ENCODE measurements at regions not wholly inside any gene's neighbourhood (a gene's known extent, or its start where the extent isn't known, plus 50 kb on each side); places are given as distances from the start of the nearest gene placed in this dataset.

DNA sequence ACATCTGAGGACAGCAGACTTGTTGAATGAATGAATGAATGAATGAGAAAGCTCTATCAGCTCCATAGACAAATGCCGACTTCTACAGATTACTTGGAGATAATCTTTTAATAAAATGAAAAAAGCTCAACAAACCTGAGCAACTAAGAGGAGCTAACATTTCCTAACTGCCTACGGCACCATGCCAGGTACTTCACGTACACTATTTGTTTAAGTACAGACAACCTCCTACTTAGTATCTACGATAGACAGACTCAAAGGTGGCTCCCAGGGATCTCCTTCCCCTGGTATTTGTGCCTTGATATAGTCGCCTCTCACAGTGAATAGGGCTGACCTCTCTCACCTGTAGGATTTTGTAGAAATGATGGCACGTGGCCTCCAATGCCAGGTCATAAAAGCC, 412.2 kb upstream of the FAT1 start:
- TF ChIP-seq CREB1 (IDR thresholded peaks at IDR 0.05; ENCODE audit: low read depth) = no peak
- TF ChIP-seq, protein P1, sequence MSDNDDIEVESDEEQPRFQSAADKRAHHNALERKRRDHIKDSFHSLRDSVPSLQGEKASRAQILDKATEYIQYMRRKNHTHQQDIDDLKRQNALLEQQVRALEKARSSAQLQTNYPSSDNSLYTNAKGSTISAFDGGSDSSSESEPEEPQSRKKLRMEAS (IDR thresholded peaks at IDR 0.05) = no peak
- TF ChIP-seq, protein P2, sequence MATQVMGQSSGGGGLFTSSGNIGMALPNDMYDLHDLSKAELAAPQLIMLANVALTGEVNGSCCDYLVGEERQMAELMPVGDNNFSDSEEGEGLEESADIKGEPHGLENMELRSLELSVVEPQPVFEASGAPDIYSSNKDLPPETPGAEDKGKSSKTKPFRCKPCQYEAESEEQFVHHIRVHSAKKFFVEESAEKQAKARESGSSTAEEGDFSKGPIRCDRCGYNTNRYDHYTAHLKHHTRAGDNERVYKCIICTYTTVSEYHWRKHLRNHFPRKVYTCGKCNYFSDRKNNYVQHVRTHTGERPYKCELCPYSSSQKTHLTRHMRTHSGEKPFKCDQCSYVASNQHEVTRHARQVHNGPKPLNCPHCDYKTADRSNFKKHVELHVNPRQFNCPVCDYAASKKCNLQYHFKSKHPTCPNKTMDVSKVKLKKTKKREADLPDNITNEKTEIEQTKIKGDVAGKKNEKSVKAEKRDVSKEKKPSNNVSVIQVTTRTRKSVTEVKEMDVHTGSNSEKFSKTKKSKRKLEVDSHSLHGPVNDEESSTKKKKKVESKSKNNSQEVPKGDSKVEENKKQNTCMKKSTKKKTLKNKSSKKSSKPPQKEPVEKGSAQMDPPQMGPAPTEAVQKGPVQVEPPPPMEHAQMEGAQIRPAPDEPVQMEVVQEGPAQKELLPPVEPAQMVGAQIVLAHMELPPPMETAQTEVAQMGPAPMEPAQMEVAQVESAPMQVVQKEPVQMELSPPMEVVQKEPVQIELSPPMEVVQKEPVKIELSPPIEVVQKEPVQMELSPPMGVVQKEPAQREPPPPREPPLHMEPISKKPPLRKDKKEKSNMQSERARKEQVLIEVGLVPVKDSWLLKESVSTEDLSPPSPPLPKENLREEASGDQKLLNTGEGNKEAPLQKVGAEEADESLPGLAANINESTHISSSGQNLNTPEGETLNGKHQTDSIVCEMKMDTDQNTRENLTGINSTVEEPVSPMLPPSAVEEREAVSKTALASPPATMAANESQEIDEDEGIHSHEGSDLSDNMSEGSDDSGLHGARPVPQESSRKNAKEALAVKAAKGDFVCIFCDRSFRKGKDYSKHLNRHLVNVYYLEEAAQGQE (IDR thresholded peaks at IDR 0.05; ENCODE audit: low read depth) = no peak
- no peak for TF ChIP-seq TAF1 (IDR thresholded peaks at IDR 0.05; ENCODE audit: low read depth)
- TF ChIP-seq, protein P3, sequence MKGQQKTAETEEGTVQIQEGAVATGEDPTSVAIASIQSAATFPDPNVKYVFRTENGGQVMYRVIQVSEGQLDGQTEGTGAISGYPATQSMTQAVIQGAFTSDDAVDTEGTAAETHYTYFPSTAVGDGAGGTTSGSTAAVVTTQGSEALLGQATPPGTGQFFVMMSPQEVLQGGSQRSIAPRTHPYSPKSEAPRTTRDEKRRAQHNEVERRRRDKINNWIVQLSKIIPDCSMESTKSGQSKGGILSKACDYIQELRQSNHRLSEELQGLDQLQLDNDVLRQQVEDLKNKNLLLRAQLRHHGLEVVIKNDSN (IDR thresholded peaks at IDR 0.05) = no peak
- TF ChIP-seq NFIC (IDR thresholded peaks at IDR 0.05) = no peak
- TF ChIP-seq RAD21 (IDR thresholded peaks at IDR 0.05; ENCODE audit: low read depth) = no peak
- TF ChIP-seq TEAD4 (IDR thresholded peaks at IDR 0.05) = no peak
- no peak for TF ChIP-seq CEBPB (IDR thresholded peaks at IDR 0.05)
- no peak for TF ChIP-seq EP300 (IDR thresholded peaks at IDR 0.05; ENCODE audit: borderline replicate concordance)
- no peak for TF ChIP-seq ZBTB7A (IDR thresholded peaks at IDR 0.05; ENCODE audit: low read depth)
- TF ChIP-seq FOXM1 (IDR thresholded peaks at IDR 0.05; ENCODE audit: borderline replicate concordance, low read depth) = no peak
- no peak for TF ChIP-seq EGR1 (IDR thresholded peaks at IDR 0.05)
- TF ChIP-seq YY1 (IDR thresholded peaks at IDR 0.05; ENCODE audit: low read depth) = no peak
- TF ChIP-seq TCF12 (IDR thresholded peaks at IDR 0.05; ENCODE audit: low read depth) = no peak

DNA sequence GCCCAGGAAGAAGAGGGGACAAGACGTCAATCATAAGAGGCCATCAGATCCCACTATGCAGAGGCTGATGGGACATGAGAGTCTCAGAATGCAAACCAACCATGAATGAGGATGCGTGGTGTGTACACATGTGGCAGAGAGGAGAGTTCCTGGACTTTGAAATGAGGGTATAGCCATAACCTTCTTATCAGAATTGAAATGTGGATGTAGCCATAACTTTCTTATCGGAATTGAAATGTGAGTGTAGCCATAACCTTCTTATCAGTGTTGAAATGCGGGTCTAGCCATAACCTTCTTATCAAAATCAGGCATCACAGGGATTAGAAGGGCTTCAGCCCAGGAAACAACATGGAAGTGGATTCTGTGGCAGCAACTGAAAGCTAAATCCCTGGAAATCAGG, 415.5 kb upstream of the FAT1 start:
- TF ChIP-seq ZBTB7A (IDR thresholded peaks at IDR 0.05; ENCODE audit: low read depth) = no peak
- TF ChIP-seq, protein P3 (IDR thresholded peaks at IDR 0.05) = no peak
- TF ChIP-seq TCF12 (IDR thresholded peaks at IDR 0.05; ENCODE audit: low read depth) = no peak
- TF ChIP-seq RAD21 (IDR thresholded peaks at IDR 0.05; ENCODE audit: low read depth) = no peak

DNA sequence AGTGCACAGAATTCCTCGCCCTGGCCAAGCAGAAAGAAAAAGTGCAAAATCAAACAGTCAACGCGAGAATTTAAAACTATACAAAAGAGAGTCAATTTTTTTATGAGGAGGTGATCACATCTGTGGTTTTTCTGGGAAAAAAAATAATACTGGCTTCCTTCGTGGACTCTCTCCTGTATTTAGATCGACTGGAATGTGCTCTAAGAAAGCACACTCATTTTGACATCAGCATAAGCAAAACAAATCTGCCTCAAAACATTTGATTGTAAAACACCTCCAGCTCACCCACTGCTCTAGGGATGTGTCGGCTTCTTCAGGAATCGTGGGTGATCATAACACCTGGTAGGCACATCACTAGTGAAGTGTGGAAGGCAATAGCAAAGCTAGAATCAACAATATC, 417.4 kb upstream of the FAT1 start:
- TF ChIP-seq, protein P3 (IDR thresholded peaks at IDR 0.05) = no peak
- no peak for TF ChIP-seq NFIC (IDR thresholded peaks at IDR 0.05)
- no peak for TF ChIP-seq TCF12 (IDR thresholded peaks at IDR 0.05; ENCODE audit: low read depth)
- no peak for TF ChIP-seq EP300 (IDR thresholded peaks at IDR 0.05; ENCODE audit: borderline replicate concordance)
- TF ChIP-seq CEBPB (IDR thresholded peaks at IDR 0.05) = no peak
- TF ChIP-seq RAD21 (IDR thresholded peaks at IDR 0.05; ENCODE audit: low read depth) = no peak
- TF ChIP-seq, protein P1 (IDR thresholded peaks at IDR 0.05) = no peak
- TF ChIP-seq TAF1 (IDR thresholded peaks at IDR 0.05; ENCODE audit: low read depth) = no peak
- no peak for TF ChIP-seq YY1 (IDR thresholded peaks at IDR 0.05; ENCODE audit: low read depth)
- TF ChIP-seq FOXM1 (IDR thresholded peaks at IDR 0.05; ENCODE audit: borderline replicate concordance, low read depth) = no peak
- no peak for TF ChIP-seq CREB1 (IDR thresholded peaks at IDR 0.05; ENCODE audit: low read depth)
- TF ChIP-seq ZBTB7A (IDR thresholded peaks at IDR 0.05; ENCODE audit: low read depth) = no peak

DNA sequence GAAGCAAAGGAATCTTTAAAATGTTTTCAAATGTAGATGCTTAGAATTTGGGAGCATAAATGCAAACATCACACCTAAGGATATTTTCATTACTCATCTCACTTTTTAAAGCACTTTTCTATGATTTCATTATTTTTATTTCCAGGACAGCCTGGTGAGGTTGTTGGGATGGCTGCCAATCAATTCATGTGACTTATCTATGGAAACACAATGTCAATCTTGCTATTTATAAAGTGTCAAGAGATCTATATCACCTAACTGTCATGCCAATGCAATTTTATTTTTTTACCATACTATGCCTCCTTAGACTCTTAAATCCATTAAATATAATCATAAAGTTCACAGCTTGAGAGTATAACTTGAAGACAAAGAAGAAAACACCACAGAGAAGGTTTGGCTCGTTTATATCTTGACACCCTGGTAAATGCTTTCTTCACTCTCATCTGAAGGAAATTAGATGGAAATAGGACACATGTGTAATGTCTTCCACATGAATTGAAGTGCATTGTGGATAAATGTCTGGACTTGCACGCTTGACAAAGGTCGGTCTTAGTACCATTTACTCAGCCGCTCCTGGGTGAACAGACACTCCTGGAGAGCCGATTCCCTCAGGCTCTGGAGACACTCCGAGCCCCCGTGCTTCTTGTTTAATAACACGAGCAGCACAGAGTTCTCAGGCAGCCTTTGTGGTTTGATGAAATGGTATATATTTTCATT, 425.7 kb upstream of the FAT1 start:
- TF ChIP-seq TEAD4 (IDR thresholded peaks at IDR 0.05) (no peak), CREB1 (IDR thresholded peaks at IDR 0.05; ENCODE audit: low read depth) (no peak), RAD21 (IDR thresholded peaks at IDR 0.05; ENCODE audit: low read depth) (no peak), EGR1 (IDR thresholded peaks at IDR 0.05) (no peak), ZBTB7A (IDR thresholded peaks at IDR 0.05; ENCODE audit: low read depth) (no peak), TCF12 (IDR thresholded peaks at IDR 0.05; ENCODE audit: low read depth) (no peak), TAF1 (IDR thresholded peaks at IDR 0.05; ENCODE audit: low read depth) (no peak), YY1 (IDR thresholded peaks at IDR 0.05; ENCODE audit: low read depth) (no peak), NFIC (IDR thresholded peaks at IDR 0.05) (no peak), CEBPB (IDR thresholded peaks at IDR 0.05) (no peak), FOXM1 (IDR thresholded peaks at IDR 0.05; ENCODE audit: borderline replicate concordance, low read depth) (no peak), EP300 (IDR thresholded peaks at IDR 0.05; ENCODE audit: borderline replicate concordance) (no peak)
- TF ChIP-seq, protein P3 (IDR thresholded peaks at IDR 0.05) = no peak
- TF ChIP-seq, protein P1 (IDR thresholded peaks at IDR 0.05) = no peak
- TF ChIP-seq, protein P2 (IDR thresholded peaks at IDR 0.05; ENCODE audit: low read depth) = no peak

Data from Ishikawa (cell line).